ENCODE measurements at regions not wholly inside any gene's neighbourhood (a gene's known extent, or its start where the extent isn't known, plus 50 kb on each side); places are given as distances from the start of the nearest gene placed in this dataset.

DNA sequence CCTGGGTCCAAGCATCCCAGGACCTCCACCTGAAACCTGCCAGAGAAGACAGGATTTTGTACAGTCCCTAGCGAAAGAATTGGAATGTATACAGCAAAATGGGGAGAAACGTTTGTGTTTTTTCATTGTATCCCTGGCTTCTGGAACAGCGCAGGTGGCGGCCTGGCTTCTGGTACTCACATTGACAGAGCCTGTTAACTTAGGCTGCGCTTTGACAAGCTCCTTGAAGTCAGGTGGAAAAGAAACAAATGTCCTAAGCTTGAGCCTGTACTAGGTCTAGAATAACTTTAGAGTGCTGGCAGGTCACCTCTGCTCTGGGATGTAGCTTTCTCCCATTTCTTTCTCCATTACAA lies 343.7 kb upstream of the KLF3 start:
- no peak overlapping the region for H3K4me3 ChIP-seq (ENCODE audit: low read depth, low read length)
- DNase-seq (ENCODE audit: low read depth), result no peak
- TF ChIP-seq, protein P1, sequence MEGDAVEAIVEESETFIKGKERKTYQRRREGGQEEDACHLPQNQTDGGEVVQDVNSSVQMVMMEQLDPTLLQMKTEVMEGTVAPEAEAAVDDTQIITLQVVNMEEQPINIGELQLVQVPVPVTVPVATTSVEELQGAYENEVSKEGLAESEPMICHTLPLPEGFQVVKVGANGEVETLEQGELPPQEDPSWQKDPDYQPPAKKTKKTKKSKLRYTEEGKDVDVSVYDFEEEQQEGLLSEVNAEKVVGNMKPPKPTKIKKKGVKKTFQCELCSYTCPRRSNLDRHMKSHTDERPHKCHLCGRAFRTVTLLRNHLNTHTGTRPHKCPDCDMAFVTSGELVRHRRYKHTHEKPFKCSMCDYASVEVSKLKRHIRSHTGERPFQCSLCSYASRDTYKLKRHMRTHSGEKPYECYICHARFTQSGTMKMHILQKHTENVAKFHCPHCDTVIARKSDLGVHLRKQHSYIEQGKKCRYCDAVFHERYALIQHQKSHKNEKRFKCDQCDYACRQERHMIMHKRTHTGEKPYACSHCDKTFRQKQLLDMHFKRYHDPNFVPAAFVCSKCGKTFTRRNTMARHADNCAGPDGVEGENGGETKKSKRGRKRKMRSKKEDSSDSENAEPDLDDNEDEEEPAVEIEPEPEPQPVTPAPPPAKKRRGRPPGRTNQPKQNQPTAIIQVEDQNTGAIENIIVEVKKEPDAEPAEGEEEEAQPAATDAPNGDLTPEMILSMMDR (conservative IDR thresholded peaks at IDR 0.05; ENCODE audit: low read depth, low read length), result no peak

DNA sequence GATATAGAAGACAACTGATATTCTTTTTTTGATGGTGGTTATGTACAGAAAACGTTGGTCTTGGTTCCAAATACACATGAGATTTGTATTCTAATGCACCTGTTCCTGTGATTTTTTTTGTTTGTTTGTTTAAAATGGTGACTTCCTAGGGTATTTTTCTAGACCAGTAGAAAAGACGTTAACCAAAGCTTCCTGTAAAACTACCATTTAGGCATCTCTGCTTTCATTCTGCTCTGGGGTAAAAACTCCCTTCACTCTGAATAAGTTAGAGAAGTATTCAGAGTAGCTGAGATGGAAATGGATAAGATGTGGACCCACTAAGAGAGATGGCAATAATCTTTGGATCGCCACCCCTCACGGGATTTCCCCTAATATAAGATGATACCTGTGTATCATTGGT lies 343.2 kb upstream of the KLF3 start:
- TF ChIP-seq, protein P1 (conservative IDR thresholded peaks at IDR 0.05; ENCODE audit: low read depth, low read length), result no peak
- H3K4me3 ChIP-seq (ENCODE audit: low read depth, low read length), result no peak overlapping the region
- DNase-seq (ENCODE audit: low read depth), result no peak

DNA sequence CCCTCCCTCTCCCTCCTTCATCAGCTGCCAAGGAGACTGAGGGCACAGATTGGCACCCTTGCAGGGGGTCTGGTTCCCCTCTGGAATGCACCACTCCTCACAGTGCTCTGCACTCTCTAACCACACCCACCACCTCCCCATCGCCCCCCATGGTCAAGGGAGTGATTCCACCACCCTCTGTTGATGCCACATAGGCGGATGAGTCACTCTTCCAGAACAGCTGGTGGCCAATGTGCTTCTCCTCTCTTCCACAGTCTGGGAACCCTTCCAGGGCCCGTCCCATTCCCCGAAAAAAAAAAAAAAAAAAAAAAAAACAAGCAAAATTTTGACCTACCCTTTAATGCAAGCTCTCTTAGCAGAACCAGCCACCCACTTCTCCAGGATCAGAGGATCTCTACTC lies 341.3 kb upstream of the KLF3 start:
- DNase-seq (ENCODE audit: low read depth), result no peak
- TF ChIP-seq, protein P1 (conservative IDR thresholded peaks at IDR 0.05; ENCODE audit: low read depth, low read length), result no peak

DNA sequence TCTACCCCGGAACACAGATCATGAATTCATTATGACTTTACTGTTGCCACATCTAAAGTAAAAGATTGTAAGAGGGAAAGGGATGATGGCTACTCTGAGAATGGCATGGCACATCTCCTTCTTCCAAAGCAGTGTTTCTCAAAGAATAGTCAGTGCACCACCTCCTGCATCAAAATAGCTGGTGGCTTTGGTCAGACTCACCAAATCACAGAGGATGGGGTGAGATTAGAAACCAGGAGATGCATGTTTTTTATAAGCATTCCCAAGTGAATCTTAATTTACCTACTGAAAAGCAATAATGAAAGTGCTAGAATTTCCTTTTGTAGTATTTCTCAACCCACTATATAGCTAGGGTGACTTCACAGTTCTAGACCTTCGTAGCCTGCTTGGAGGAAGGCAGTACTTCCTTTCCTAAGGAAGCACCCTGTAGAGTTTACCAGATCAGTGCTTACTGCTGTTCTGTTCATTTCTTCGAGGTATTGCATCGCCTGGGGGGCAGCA lies 340.8 kb upstream of the KLF3 start:
- no peak overlapping the region for H3K4me3 ChIP-seq (ENCODE audit: low read depth, low read length)
- DNase-seq (ENCODE audit: low read depth), result no peak
- TF ChIP-seq, protein P1 (conservative IDR thresholded peaks at IDR 0.05; ENCODE audit: low read depth, low read length), result no peak

More for the DNA sequence above, 341.3 kb upstream of the KLF3 start:
- no peak overlapping the region for H3K4me3 ChIP-seq (ENCODE audit: low read depth, low read length)

DNA sequence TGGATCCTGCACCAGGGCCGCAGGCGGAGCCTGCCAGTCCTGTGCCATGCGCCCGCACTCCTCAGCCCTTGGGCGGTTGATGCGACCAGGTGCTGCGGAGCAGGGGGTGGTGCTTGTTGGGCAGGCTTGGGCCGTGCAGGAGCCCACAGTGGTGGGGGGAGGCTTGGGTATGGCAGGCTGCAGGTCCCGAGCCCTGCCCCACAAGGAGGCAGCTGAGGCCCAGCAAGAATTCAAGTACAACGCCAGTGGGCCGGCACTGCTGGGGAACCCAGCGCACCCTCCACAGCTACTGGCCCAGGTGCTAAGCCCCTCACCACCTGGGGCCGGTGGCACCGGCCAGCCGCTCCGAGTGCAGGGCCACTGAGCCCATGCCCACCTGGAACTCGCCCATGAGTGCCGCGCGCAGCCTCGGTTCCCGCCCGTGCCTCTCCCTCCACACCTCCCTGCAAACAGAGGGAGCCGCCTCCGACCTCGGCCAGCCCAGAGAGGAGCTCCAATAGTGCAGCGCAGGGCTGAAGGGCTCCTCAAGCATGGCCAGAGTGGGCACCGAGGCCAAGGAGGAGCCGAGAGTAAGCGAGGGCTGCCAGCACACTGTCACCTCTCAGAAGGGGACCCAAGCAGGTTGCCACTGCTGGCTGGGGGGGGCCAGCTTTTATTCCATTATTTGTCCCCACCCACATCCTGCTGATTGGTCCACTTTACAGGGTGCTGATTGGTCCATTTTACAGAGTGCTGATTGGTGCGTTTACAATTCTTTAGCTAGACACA lies 339.0 kb upstream of the KLF3 start:
- no peak for DNase-seq (ENCODE audit: low read depth)
- TF ChIP-seq, protein P1 (conservative IDR thresholded peaks at IDR 0.05; ENCODE audit: low read depth, low read length), result no peak
- no peak overlapping the region for H3K4me3 ChIP-seq (ENCODE audit: low read depth, low read length)

DNA sequence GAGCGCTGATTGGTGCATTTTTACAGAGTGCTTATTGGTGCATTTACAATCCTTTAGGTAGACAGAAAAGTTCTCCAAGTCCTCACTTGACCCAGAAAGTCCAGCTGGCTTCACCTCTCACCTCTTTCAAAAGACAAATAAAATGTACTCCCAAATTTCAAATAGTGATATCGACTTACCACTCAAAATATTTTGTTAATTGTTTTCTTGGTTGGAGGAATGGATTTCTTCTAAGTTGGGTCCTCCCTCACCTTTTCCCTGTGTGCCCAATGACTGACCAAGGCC lies 338.4 kb upstream of the KLF3 start:
- TF ChIP-seq, protein P1 (conservative IDR thresholded peaks at IDR 0.05; ENCODE audit: low read depth, low read length), result no peak
- DNase-seq (ENCODE audit: low read depth), result no peak
- H3K4me3 ChIP-seq (ENCODE audit: low read depth, low read length), result no peak overlapping the region

DNA sequence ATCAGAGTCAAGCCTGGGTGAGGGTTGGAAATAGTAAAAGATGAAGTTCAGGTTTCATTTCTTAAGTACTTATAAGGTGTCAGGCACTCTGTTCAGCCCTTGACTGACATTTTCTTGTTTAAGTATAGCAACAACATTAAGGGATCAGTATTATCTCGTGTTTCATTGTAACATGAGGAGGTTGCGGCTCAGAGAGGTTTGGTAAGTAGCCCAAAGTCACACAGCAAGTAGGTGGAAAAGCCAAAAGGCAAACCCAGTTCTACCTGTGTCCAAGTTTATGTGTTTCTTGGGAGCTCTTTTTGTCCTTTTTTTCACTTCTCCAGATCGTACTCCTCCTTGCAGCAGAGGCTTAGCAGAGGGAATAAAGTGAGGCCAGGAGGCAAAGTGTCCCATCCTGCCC lies 337.5 kb upstream of the KLF3 start:
- H3K4me3 ChIP-seq (ENCODE audit: low read depth, low read length), result no peak overlapping the region
- TF ChIP-seq, protein P1 (conservative IDR thresholded peaks at IDR 0.05; ENCODE audit: low read depth, low read length), result no peak
- DNase-seq (ENCODE audit: low read depth), result no peak
